ENCODE measurements at regions not wholly inside any gene's neighbourhood (a gene's known extent, or its start where the extent isn't known, plus 50 kb on each side); places are given as distances from the start of the nearest gene placed in this dataset.

DNA sequence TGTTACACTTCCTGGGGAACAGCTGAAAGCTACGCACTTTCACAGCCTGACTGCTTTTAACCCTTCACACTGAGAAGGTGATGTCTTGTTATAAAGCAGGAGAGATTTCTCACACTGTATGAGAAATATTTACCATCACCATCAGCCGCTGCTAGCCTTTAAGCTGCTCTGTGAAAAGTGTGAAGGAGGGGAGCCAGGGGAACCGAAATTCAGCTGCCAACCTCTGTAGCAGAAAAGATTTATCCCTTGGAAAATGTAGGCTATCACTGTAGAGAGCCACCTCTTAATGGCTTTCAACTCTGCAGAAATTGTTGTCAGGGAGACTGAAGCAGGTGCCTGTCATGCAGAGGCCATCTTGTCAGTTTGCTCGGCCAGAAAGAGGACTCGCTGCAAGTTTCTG is 145.3 kb downstream of the SP3 start (continued):
- TF ChIP-seq RERE (CRISPR knock-in tag; IDR thresholded peaks at IDR 0.05; ENCODE audit: low read depth) (no peak), CEBPG (CRISPR knock-in tag; IDR thresholded peaks at IDR 0.05) (no peak), HDAC2 (CRISPR knock-in tag; IDR thresholded peaks at IDR 0.05) (no peak), ZNF296 (CRISPR knock-in tag; conservative IDR thresholded peaks at IDR 0.05) (no peak), ELF1 (CRISPR knock-in tag; IDR thresholded peaks at IDR 0.05) (no peak)
- TF ChIP-seq, protein P1, sequence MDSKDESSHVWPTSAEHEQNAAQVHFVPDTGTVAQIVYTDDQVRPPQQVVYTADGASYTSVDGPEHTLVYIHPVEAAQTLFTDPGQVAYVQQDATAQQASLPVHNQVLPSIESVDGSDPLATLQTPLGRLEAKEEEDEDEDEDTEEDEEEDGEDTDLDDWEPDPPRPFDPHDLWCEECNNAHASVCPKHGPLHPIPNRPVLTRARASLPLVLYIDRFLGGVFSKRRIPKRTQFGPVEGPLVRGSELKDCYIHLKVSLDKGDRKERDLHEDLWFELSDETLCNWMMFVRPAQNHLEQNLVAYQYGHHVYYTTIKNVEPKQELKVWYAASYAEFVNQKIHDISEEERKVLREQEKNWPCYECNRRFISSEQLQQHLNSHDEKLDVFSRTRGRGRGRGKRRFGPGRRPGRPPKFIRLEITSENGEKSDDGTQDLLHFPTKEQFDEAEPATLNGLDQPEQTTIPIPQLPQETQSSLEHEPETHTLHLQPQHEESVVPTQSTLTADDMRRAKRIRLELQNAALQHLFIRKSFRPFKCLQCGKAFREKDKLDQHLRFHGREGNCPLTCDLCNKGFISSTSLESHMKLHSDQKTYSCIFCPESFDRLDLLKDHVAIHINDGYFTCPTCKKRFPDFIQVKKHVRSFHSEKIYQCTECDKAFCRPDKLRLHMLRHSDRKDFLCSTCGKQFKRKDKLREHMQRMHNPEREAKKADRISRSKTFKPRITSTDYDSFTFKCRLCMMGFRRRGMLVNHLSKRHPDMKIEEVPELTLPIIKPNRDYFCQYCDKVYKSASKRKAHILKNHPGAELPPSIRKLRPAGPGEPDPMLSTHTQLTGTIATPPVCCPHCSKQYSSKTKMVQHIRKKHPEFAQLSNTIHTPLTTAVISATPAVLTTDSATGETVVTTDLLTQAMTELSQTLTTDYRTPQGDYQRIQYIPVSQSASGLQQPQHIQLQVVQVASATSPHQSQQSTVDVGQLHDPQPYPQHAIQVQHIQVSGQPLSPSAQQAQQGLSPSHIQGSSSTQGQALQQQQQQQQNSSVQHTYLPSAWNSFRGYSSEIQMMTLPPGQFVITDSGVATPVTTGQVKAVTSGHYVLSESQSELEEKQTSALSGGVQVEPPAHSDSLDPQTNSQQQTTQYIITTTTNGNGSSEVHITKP (CRISPR knock-in tag; IDR thresholded peaks at IDR 0.05; ENCODE audit: low read depth): no peak

All from HepG2 (cell line).